HUDEP-2 (cell line): ENCODE measurements at regions not wholly inside any gene's neighbourhood (a gene's known extent, or its start where the extent isn't known, plus 50 kb on each side); places are given as distances from the start of the nearest gene placed in this dataset.

Experiments
- DNase-seq, 76 experiments: peaks; one replicate each; lab custom pipeline; 2025; ENCODE audit not compliant: unreplicated experiment in 76 of 76; lab: John Stamatoyannopoulos, UW

GRCh38 chr14:65241125-65241752 is 138.9 kb upstream of the MAX start:
- DNase-seq, result no peak

- DNase-seq, result no peak
Measured at GRCh38 chr14:65242732-65243134, 140.4 kb upstream of the MAX start.

- DNase-seq, result no peak
Measured at GRCh38 chr14:65243766-65244442, 141.6 kb upstream of the MAX start.

GRCh38 chr14:65249471-65250161 is 147.3 kb upstream of the MAX start:
- no peak for DNase-seq

GRCh38 chr14:65250162-65250495 is 147.8 kb upstream of the MAX start:
- no peak for DNase-seq

GRCh38 chr14:65251213-65251612 is 148.9 kb upstream of the MAX start:
- no peak for DNase-seq

- DNase-seq, result no peak
Measured at GRCh38 chr14:65252482-65253255, 150.4 kb upstream of the MAX start.

- no peak for DNase-seq
Measured at GRCh38 chr14:65255029-65255545, 152.8 kb upstream of the MAX start.

- no peak for DNase-seq
Measured at GRCh38 chr14:65255583-65256461, 153.5 kb upstream of the MAX start.

GRCh38 chr14:65256714-65257113 is 154.4 kb upstream of the MAX start:
- no peak for DNase-seq

GRCh38 chr14:65257425-65257824 is 155.1 kb upstream of the FUT8 start:
- DNase-seq, result no peak

GRCh38 chr14:65258391-65258790 is 154.1 kb upstream of the FUT8 start:
- DNase-seq, result peak in 1 of 76 experiments; percentile 5

GRCh38 chr14:65259000-65259399 is 153.5 kb upstream of the FUT8 start:
- no peak for DNase-seq

GRCh38 chr14:65260786-65261185 is 151.7 kb upstream of the FUT8 start:
- DNase-seq, result no peak

GRCh38 chr14:65261425-65261920 is 151.1 kb upstream of the FUT8 start:
- DNase-seq, result no peak

- no peak for DNase-seq
Measured at GRCh38 chr14:65261946-65262345, 150.6 kb upstream of the FUT8 start.

GRCh38 chr14:65263177-65263788 is 149.2 kb upstream of the FUT8 start:
- DNase-seq, result peak in 21 of 76 experiments; percentile 6 to 37 (median 16)

- DNase-seq, result peak in 13 of 76 experiments; percentile 4 to 52 (median 17)
Measured at GRCh38 chr14:65267856-65268255, 144.7 kb upstream of the FUT8 start.

GRCh38 chr14:65268594-65268993 is 143.9 kb upstream of the FUT8 start:
- no peak for DNase-seq
